ENCODE measurements at regions not wholly inside any gene's neighbourhood (a gene's known extent, or its start where the extent isn't known, plus 50 kb on each side); places are given as distances from the start of the nearest gene placed in this dataset.

DNA sequence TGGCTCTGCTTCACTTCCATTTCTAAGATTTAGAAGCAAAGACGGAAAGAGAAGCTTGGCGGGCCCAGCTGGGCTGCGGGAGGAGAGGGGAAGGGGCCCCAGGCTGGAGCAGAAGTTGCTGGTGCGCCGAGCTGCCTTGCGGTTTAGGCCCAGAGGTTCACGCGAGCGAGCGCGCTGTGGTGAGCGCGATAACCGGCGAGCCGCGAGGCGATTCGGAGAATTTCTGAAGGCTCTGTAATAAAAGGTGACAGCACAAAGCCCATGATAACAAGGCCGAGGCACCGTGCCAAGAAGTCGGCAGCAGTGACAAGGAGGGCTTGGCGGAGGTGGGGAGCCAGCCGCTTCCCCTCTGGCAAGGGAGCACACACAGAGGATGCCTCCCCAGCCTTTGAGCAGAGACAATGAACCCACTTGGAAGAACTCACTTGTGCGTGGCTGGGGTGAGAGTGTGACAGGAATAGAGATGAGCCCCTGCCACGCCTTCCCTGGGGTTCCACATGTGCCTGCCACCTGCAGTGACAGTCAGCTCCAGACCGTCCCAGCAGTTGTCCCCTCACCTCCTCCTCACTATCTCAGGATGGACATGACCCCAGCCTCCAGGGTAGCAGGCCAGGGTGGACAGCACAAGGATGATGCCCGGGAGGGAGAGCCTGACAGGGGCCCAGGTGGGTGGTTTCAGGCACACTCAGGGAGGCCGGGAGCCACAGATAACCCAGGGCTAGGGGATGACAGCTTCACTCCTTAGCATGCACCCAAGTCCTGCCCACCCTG, 315.2 kb downstream of the UACA start (continued):
- TF ChIP-seq NR1H2 (CRISPR knock-in tag; IDR thresholded peaks at IDR 0.05), result no peak
- peak; percentile 16; the same call in 1 of the 2 replicates for TF ChIP-seq NFIX (CRISPR knock-in tag; IDR thresholded peaks at IDR 0.05; ENCODE audit: low read depth)
- TF ChIP-seq NFATC3 (IDR thresholded peaks at IDR 0.05), result no peak
- TF ChIP-seq DIDO1 (tag; IDR thresholded peaks at IDR 0.05; ENCODE audit: low read depth), result no peak
- TF ChIP-seq ZSCAN29 (IDR thresholded peaks at IDR 0.05), result peak; percentile 95
- peak; percentile 96 for TF ChIP-seq KDM1A (IDR thresholded peaks at IDR 0.05)
- peak; percentile 36; the same call in 1 of the 2 replicates for TF ChIP-seq ATF3 (IDR thresholded peaks at IDR 0.05)
- no peak for TF ChIP-seq ATF3 (CRISPR knock-in tag; conservative IDR thresholded peaks at IDR 0.05)
- TF ChIP-seq, protein P1, sequence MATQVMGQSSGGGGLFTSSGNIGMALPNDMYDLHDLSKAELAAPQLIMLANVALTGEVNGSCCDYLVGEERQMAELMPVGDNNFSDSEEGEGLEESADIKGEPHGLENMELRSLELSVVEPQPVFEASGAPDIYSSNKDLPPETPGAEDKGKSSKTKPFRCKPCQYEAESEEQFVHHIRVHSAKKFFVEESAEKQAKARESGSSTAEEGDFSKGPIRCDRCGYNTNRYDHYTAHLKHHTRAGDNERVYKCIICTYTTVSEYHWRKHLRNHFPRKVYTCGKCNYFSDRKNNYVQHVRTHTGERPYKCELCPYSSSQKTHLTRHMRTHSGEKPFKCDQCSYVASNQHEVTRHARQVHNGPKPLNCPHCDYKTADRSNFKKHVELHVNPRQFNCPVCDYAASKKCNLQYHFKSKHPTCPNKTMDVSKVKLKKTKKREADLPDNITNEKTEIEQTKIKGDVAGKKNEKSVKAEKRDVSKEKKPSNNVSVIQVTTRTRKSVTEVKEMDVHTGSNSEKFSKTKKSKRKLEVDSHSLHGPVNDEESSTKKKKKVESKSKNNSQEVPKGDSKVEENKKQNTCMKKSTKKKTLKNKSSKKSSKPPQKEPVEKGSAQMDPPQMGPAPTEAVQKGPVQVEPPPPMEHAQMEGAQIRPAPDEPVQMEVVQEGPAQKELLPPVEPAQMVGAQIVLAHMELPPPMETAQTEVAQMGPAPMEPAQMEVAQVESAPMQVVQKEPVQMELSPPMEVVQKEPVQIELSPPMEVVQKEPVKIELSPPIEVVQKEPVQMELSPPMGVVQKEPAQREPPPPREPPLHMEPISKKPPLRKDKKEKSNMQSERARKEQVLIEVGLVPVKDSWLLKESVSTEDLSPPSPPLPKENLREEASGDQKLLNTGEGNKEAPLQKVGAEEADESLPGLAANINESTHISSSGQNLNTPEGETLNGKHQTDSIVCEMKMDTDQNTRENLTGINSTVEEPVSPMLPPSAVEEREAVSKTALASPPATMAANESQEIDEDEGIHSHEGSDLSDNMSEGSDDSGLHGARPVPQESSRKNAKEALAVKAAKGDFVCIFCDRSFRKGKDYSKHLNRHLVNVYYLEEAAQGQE (IDR thresholded peaks at IDR 0.05; ENCODE audit: borderline replicate concordance), result peak; percentile 19; the same call in 1 of the 2 replicates
- TF ChIP-seq, protein P1 (CRISPR knock-in tag; IDR thresholded peaks at IDR 0.05; ENCODE audit: low read depth), result no peak
- TF ChIP-seq PYGO2 (tag; IDR thresholded peaks at IDR 0.05), result peak; percentile 32; the same call in 1 of the 2 replicates
- TF ChIP-seq ZKSCAN1 (IDR thresholded peaks at IDR 0.05; ENCODE audit: low read depth, low read length), result peak; percentile 69
- peak; percentile 78 for TF ChIP-seq MAX (CRISPR knock-in tag; IDR thresholded peaks at IDR 0.05)
- TF ChIP-seq SMAD3 (CRISPR knock-in tag; conservative IDR thresholded peaks at IDR 0.05), result peak; percentile 67; the same call in 1 of the 2 replicates
- TF ChIP-seq ZBTB8A (IDR thresholded peaks at IDR 0.05; ENCODE audit: partially characterized antibody), result no peak
- TF ChIP-seq ZNF444 (CRISPR knock-in tag; IDR thresholded peaks at IDR 0.05), result no peak
- TF ChIP-seq MCM3 (IDR thresholded peaks at IDR 0.05), result no peak
- TF ChIP-seq PML (IDR thresholded peaks at IDR 0.05; ENCODE audit: low read length), result peak; percentile 89
- peak; percentile 81 for TF ChIP-seq FOXM1 (IDR thresholded peaks at IDR 0.05; ENCODE audit: low read depth)
- no peak for TF ChIP-seq FOXM1 (CRISPR knock-in tag; IDR thresholded peaks at IDR 0.05; ENCODE audit: low read depth)
